Spleen (tissue), 7 donors: ENCODE measurements at regions not wholly inside any gene's neighbourhood (a gene's known extent, or its start where the extent isn't known, plus 50 kb on each side); places are given as distances from the start of the nearest gene placed in this dataset.

Experiments used
- POLR2A ChIP-seq, 3 donors: fragments of 450-650 bp; IDR thresholded peaks; one replicate each; pipeline ENCODE4 v1.5.1; 2017; ENCODE audit warnings: antibody characterized with exemption in 3 of 3, mild to moderate bottlenecking in 1 of 3
- POLR2AphosphoS5 ChIP-seq, 3 donors: sonication (generic); formaldehyde crosslinking; IDR thresholded peaks; one replicate each; pipeline ENCODE4 v1.5.1; 2017; ENCODE audit warnings: antibody characterized with exemption in 3 of 3
- TF ChIP-seq, protein P1 (sequence below), 11 experiments: fragments of 200-600 bp in 7 of 11; fragments of 450-650 bp in 4 of 11; sonication (generic) in 4 of 11; IDR thresholded peaks in 8 of 11; conservative IDR thresholded peaks in 3 of 11; 1 replicate in 7 of 11; 2 replicates in 4 of 11; pipeline versions ENCODE4 v1.4.0 to v1.8.0; 2016 to 2021; ENCODE audit warnings: antibody characterized with exemption in 11 of 11, inconsistent platforms in 4 of 11, mild to moderate bottlenecking in 1 of 11
- donor health status: DM: no; HTN: no; CAD: no; lungs with moderate emphysema.
- donor health status: DM: no; HTN: no; CAD: no.
- donor health status: DM: no; HTN: no; CAD: no.

DNA sequence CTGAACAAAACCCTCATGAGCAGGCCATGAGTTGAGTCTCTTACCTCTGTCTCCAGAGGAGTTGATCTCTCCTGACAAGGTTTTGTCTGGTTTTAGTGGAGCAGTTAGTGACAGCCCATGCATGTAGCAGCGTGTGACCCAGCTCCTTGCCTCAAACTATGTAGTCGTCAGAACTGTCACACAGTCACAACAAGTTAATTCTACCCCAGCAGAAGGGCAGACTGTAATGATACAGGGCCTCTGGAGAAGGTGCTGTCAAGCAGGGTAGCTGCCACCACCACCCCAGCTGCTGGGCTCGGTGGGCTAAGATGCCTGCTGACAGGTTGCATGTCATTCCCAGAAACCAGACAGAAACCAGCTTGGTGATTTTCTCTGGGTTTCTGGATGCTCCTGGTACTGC lies 194.5 kb downstream of the PSAT1 start:
- TF ChIP-seq, protein P1, sequence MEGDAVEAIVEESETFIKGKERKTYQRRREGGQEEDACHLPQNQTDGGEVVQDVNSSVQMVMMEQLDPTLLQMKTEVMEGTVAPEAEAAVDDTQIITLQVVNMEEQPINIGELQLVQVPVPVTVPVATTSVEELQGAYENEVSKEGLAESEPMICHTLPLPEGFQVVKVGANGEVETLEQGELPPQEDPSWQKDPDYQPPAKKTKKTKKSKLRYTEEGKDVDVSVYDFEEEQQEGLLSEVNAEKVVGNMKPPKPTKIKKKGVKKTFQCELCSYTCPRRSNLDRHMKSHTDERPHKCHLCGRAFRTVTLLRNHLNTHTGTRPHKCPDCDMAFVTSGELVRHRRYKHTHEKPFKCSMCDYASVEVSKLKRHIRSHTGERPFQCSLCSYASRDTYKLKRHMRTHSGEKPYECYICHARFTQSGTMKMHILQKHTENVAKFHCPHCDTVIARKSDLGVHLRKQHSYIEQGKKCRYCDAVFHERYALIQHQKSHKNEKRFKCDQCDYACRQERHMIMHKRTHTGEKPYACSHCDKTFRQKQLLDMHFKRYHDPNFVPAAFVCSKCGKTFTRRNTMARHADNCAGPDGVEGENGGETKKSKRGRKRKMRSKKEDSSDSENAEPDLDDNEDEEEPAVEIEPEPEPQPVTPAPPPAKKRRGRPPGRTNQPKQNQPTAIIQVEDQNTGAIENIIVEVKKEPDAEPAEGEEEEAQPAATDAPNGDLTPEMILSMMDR (IDR thresholded peaks at IDR 0.05 in 8 of 11, conservative IDR thresholded peaks at IDR 0.05 in 3 of 11), result no peak
- TF ChIP-seq POLR2AphosphoS5 (IDR thresholded peaks at IDR 0.05), result no peak
- TF ChIP-seq POLR2A (IDR thresholded peaks at IDR 0.05), result no peak
